ENCODE measurements at regions not wholly inside any gene's neighbourhood (a gene's known extent, or its start where the extent isn't known, plus 50 kb on each side); places are given as distances from the start of the nearest gene placed in this dataset.

GRCh38 chr6:163709255-163709654 is 294.7 kb downstream of the QKI start:
- H2BK5ac ChIP-seq (ENCODE audit: low read depth, low read length, poor library complexity, severe bottlenecking), result no peak overlapping the region
- BruUV-seq (replicated peaks), result no TSS peak
- no peak overlapping the region for H3K23ac ChIP-seq (ENCODE audit: low read depth, low read length)
- no peaks in the 10 kb centered on the region for H3K9me1 ChIP-seq (ENCODE audit: insufficient read depth, low read length)
- H3K36me3 ChIP-seq (ENCODE audit: control insufficient read depth, insufficient read depth, low read length), result no peaks in the 10 kb centered on the region
- no peaks in the 10 kb centered on the region for H4K20me1 ChIP-seq (ENCODE audit: insufficient read depth, low read length)
- no peak overlapping the region for H2BK20ac ChIP-seq (ENCODE audit: low read depth, low read length)
- CTCF ChIA-PET, result no interaction called here
- dilution Hi-C loops (cut with HindIII; ENCODE audit: low sequenced_read_pairs, unreplicated experiment) (no loop called here), in situ Hi-C loops (cut with MboI; ENCODE audit: low sequenced_read_pairs) (no loop called here), intact Hi-C loops (cut with micrococcal nuclease) (no loop called here)
- no peak overlapping the region for H3K4ac ChIP-seq (ENCODE audit: low read depth, low read length)
- H3K4me2 ChIP-seq (ENCODE audit: low read depth, low read length), result no peak overlapping the region
- no peak overlapping the region for H3K56ac ChIP-seq (ENCODE audit: extremely low read depth, insufficient read depth, low read length)
- H3K79me1 ChIP-seq (ENCODE audit: low read depth in 1 of 2, low read length in 2 of 2), result no peaks in the 10 kb centered on the region
- H3K4me3 ChIP-seq (ENCODE audit: insufficient read depth, low read depth, low read length), result no peak overlapping the region
- no peak overlapping the region for H3K18ac ChIP-seq (ENCODE audit: low read depth, low read length)
- no peak overlapping the region for H3K27ac ChIP-seq (ENCODE audit: insufficient read depth, low read length)
- H4K5ac ChIP-seq (ENCODE audit: low read depth, low read length), result no peak overlapping the region
- H2BK120ac ChIP-seq (ENCODE audit: low read depth, low read length), result no peak overlapping the region
- H3K9ac ChIP-seq (ENCODE audit: low read depth, low read length), result no peak overlapping the region
- no peak for DNase-seq
- no peaks in the 10 kb centered on the region; the same call in 1 of the 2 replicates for H3K9me3 ChIP-seq (ENCODE audit: control insufficient read depth, insufficient read depth, low read length)
- no peak overlapping the region for H3K14ac ChIP-seq (replicated peaks; ENCODE audit: low read depth, low read length)
- H2AK9ac ChIP-seq (replicated peaks; ENCODE audit: low read depth, low read length, poor library complexity), result no peak overlapping the region
- ATAC-seq (ENCODE audit: low read depth), result no peak
- H3K4me1 ChIP-seq (ENCODE audit: control insufficient read depth, insufficient read depth, low read length), result 0 out of 2 replicates have a peak, but pooled peaks cover 1% of the 10 kb centered on the region
- H2AK5ac ChIP-seq (ENCODE audit: low read depth, low read length), result no peak overlapping the region
- no CpG with 5 or more reads among the region's 6 CpGs for WGBS, 2 experiments (ENCODE audit: extremely low coverage in 2 of 2, insufficient read length in 1 of 2)
- H2BK15ac ChIP-seq (ENCODE audit: low read depth, low read length), result no peak overlapping the region
- no peak for TF ChIP-seq SMC3 (IDR thresholded peaks at IDR 0.05; ENCODE audit: low read depth, low read length)
- TF ChIP-seq RAD21 (IDR thresholded peaks at IDR 0.05; ENCODE audit: low read length), result no peak
- TF ChIP-seq, protein P1, sequence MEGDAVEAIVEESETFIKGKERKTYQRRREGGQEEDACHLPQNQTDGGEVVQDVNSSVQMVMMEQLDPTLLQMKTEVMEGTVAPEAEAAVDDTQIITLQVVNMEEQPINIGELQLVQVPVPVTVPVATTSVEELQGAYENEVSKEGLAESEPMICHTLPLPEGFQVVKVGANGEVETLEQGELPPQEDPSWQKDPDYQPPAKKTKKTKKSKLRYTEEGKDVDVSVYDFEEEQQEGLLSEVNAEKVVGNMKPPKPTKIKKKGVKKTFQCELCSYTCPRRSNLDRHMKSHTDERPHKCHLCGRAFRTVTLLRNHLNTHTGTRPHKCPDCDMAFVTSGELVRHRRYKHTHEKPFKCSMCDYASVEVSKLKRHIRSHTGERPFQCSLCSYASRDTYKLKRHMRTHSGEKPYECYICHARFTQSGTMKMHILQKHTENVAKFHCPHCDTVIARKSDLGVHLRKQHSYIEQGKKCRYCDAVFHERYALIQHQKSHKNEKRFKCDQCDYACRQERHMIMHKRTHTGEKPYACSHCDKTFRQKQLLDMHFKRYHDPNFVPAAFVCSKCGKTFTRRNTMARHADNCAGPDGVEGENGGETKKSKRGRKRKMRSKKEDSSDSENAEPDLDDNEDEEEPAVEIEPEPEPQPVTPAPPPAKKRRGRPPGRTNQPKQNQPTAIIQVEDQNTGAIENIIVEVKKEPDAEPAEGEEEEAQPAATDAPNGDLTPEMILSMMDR (conservative IDR thresholded peaks at IDR 0.05; ENCODE audit: low read depth, low read length), result no peak
- TF ChIP-seq FOS (IDR thresholded peaks at IDR 0.05; ENCODE audit: low read depth, low read length), result no peak
- TF ChIP-seq, protein P2, sequence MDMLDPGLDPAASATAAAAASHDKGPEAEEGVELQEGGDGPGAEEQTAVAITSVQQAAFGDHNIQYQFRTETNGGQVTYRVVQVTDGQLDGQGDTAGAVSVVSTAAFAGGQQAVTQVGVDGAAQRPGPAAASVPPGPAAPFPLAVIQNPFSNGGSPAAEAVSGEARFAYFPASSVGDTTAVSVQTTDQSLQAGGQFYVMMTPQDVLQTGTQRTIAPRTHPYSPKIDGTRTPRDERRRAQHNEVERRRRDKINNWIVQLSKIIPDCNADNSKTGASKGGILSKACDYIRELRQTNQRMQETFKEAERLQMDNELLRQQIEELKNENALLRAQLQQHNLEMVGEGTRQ (IDR thresholded peaks at IDR 0.05; ENCODE audit: low read depth, low read length), result no peak
- no peak for TF ChIP-seq MXI1 (IDR thresholded peaks at IDR 0.05; ENCODE audit: borderline replicate concordance, low read depth, low read length)
- TF ChIP-seq CHD1 (IDR thresholded peaks at IDR 0.05; ENCODE audit: low read depth, low read length), result no peak
- no peak overlapping the region for H2AFZ ChIP-seq (replicated peaks; ENCODE audit: low read length, poor library complexity)
- POLR2A ChIA-PET (ENCODE audit: unreplicated experiment), result no interaction called here
- H3K27me3 ChIP-seq (ENCODE audit: control insufficient read depth, insufficient read depth, low read length), result peaks cover 4% of the 10 kb centered on the region
- H4K8ac ChIP-seq (ENCODE audit: low read depth in 2 of 2, low read length in 2 of 2), result no peak overlapping the region
- no peak overlapping the region for H4K91ac ChIP-seq (ENCODE audit: insufficient read depth, low read depth, low read length)

Data from IMR-90 (cell line).